ENCODE measurements at regions not wholly inside any gene's neighbourhood (a gene's known extent, or its start where the extent isn't known, plus 50 kb on each side); places are given as distances from the start of the nearest gene placed in this dataset.

DNA sequence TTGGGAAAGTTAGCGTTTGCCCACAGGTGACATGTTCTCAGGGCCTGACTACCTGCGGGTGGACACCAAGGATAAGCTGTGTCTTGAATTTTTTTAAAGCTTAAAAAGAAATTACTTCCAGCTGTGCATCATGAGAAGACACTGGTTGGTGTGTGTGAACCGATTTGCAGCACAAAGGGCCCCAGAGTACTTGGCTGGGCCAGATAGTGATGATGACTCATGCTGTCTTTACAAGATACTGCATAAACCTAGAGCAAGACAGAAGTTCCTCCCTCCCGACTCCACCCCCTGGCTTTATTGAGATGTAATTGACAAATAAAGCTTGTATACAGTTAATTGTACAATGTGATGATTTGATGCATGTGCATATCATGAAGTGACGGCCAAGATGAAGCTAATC lies 212.8 kb downstream of the NXNL2 start:
- Histone ChIP-seq H3K27ac (peak overlapping the region in 5 of 21 experiments; percentile 24 to 48 (median 36)), H3K4me3 (no peak overlapping the region)

DNA sequence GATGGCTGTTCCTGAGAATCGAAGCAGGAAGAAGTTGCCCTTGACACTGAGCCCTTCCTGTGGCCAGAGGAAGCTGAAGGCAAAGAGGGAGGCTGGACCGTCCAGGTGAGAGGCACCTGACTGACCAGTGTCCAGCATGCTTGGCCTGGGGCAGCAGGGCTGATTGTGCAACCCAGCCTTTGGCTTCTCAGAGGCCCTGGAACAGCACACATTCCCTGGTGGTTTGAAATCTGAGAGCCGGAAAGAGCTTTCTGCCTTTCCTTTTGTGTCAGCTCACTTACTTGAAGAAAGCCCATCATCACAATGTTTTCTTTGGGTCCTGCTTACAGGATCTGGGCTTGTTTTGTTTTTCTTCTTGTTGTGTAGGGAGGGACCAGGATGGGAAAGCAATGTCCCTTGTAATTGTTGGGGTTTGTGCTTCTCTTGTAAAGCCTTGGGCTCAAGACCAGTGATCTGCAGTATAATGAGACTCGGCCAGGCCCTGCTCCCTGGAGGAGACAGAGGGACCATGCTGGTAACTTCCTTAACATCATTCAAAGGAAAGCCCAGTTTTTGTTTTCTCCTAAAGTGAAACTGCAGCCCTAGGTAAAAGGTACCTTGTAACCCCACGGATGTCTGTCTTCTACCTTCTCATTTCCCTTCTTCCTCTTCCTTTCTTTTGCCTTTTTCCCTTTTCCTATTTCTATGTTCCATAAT lies 213.7 kb downstream of the NXNL2 start:
- Histone ChIP-seq H3K27ac (peak overlapping the region in 2 of 21 experiments; percentile 7 to 33), H3K4me3 (no peak overlapping the region)

DNA sequence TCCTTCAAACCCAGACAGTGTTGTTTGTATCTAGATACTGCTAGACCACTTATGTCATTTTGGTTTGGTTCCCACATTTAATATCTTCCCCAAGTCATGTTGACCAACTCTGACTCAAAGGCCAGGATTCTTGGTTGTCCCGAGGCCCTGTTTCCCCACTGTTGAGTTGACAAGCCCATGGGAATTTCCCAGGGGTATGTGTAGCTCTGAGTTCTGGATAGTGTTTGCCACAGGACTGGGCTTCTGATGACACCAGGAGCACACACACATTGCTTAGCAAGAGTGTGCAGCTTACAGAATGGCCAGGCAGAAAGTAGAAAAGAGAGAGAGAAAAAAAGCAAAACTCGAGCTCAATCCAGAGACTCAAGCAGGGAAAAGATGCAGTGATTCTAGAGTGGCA lies 214.4 kb downstream of the NXNL2 start:
- H3K4me3 ChIP-seq = no peak overlapping the region
- H3K27ac ChIP-seq = no peak overlapping the region

DNA sequence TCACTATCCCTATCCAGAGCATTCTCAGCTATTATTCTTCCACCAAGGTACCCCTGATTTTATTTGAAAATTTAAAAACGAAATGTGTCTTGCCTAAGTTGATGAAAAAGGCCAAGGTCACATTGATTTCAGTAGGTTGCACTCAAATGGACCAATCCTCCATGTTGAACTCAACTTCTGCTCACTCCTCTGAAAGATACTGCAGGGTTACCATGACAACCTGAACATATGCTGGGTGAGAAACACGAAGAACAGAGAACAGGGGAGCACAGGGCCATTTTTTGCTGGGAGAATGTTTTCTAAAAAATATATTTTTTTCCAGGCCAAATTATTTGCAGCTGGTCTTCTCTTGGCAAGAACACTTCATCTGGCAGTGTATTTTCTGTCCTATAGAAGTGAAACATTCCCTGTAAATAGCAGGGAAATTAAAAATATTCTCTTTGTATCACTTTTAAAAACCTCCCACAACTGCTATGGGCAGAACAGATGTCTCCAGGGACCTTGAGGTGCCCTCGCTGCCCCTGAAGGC lies 215.9 kb downstream of the NXNL2 start:
- H3K27ac ChIP-seq = no peak overlapping the region

DNA sequence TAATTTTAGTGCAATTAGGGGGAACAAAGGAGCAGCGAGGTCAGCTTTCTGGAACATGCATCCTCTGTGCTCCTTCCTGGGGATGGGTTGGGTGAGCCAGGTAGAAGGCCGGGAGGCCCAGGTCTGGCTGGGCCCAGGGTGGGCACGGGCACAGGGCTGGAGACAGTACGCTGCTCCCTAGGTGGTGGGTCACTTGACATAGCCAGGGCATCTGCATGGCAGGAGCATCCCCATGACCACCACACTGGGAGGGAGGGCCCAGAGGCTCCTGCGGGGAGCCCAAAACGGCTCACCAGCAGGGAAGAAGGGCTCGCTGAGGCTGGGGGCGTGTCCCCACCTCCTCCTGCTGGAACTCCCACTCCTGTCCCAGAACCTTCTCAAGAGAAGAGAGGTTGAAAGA lies 216.8 kb downstream of the NXNL2 start:
- no peak overlapping the region for H3K27ac ChIP-seq
- H3K4me3 ChIP-seq = no peak overlapping the region

More for the DNA sequence above, 215.9 kb downstream of the NXNL2 start:
- no peak overlapping the region for H3K4me3 ChIP-seq

DNA sequence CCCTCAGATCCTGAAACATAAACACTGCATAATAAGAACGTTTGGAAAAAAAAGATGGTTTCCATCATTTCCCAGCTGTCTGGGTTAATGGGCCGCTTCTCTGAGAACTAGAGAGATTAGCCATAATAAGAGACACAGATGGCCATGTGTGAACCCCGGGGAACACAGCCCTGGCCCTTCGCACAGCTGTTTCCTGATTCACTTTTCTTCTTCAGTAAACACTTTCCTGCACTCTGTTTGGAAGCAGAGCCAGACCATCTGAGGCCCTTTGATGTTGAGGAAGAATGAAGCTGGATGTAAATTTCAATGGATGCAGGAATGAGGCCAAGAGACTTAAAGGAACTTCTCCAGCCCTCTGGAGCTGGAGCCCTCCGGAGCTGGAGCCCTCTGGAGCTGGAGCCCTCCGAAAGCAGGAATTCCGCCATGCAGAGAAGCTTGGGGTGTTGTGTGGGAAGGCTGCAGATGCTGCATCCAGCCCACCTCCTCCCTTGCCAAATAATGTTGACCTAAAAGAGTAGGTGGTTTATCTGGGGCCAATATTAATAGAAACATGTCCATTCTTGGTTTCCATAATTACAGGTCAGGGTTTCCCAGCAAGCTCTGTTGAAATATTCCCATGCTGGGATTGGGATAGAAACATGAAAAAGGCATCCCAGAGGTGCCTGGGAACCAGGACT lies 218.9 kb downstream of the NXNL2 start:
- Histone ChIP-seq H3K27ac (no peak overlapping the region), H3K4me3 (no peak overlapping the region)

DNA sequence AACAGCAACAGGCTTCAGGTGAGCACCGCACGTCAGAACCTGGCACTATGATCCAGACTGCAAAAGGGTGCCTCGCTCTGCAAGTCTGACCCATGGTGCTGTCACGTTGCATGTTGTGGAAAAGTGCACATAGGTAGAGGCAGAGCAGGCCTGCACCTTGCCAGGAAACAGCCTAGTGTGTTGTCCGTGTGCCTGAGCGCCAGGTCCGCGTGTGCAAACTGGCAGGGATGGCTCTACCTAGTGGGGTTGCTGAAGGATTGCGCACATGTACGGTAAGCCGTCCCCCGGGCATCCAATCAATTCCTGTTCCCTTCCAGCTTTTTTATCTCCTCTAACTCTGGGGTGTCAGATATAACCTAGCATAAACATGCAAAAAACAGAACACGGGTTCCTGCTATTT lies 219.5 kb downstream of the NXNL2 start:
- H3K27ac ChIP-seq = no peak overlapping the region
- no peak overlapping the region for H3K4me3 ChIP-seq

DNA sequence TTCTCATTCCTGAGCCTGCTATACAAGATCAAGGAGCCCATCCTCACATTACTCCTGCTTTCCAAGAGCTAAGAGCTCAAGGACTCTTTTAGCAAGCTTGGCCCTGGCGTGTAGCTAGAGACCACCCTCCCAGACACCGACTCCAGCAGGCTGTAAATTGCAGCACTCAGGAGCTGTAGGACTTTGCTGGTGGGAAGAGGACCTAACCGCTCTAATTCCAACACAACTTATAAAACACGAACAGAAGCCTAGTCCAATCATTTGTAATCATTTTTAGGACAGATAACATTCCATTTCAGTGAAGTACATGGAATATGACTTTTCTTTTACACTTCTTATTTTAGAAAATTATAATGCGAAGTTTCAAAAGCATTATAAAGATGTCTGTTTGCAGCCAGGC lies 219.9 kb downstream of the NXNL2 start:
- Histone ChIP-seq H3K4me3 (no peak overlapping the region), H3K27ac (no peak overlapping the region)

DNA sequence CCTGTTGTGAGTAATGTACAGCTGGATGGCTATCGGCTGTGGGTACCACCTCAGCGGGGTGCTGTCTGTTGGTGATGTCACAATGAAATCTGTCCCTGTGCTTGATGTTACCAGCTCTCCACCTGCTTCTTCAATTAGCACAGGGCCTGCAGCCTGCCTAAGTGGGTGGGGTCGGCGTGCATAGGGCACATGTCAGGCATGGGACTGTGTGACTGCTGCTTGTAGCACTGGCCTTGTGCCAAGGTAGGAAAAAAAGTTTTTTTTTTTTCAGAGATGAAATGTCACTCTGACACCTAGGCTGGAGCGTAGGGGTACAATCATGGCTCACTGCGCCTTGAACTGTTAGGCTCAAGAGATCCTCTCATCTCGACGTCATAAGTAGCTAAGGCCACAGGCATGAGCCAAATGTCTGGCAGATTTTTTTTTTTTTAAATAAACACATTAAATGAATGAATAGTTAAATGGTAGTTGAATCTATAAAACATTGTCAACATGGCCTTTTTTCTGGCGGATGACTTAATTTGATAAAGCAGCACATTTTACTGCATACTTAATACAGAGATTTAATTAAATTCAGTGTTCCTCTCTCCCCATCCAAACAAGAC lies 222.5 kb downstream of the NXNL2 start:
- H3K4me3 ChIP-seq = no peak overlapping the region
- no peak overlapping the region for H3K27ac ChIP-seq

DNA sequence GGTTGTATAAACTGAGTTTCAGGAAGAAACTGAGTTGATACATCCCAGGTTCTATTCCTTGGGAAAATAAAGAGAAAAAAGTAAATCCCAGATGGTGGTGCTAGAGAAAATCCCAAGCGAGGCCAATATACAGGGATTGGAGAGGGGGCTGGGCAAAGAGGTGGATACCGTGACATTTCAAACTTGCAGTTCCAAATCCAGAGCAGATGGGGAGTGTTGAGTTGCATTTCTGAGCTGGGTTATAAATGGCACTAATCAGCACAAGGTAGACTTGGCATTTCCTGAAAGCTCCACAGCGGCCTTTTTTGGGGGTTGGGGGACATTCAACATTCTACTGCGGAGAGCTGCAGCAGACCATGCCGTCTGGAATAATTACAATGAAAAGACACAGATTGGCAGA lies 224.4 kb downstream of the NXNL2 start:
- Histone ChIP-seq H3K4me3 (no peak overlapping the region), H3K27ac (no peak overlapping the region)

DNA sequence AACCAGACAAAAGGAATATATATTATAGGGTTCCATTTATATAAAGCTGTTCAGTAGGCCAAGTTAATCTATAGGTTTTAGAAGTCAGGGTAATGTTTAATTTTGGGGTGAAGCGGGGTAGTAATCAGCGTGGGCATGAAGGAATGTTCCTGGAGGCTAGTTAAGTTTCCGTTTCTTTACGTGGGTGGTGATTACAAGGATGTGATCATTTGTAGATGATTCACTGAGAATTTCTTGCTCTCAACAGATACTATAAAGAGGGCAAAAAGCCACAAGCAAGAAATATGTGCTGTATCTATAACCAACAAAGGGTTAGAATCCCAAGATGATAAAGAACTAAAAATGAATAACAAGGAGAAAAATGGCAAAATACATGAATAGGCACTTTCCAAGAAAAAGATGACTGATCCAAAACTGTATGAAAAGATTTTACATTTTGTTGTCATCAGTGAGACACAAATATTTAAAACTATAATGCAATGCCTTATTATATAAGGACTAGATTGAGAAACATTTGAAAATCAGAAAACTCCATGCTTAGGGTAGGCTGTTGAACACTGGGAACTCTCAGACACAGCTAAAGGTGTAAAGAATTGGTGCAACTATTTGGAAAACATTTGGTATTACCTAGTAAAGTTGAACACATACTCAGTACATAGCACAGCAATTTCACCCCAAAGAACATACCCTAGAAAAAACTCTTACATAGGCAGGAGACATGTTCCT lies 224.3 kb upstream of the S1PR3 start:
- no peak overlapping the region for H3K27ac ChIP-seq
- H3K4me3 ChIP-seq = no peak overlapping the region

DNA sequence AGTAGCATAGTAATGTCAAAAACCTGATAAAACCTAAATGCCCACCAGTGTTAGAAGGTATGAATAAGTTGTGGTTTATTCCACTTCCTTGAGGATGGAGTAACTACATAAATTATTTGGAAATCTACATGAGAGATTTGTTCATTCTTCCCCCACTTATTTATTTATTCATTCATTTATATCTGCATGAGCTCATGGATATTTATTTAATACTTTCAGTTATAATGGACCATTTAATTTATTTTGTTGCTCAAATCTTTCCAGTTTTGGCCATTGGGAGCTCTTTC lies 223.8 kb upstream of the S1PR3 start:
- no peak overlapping the region for H3K27ac ChIP-seq

DNA sequence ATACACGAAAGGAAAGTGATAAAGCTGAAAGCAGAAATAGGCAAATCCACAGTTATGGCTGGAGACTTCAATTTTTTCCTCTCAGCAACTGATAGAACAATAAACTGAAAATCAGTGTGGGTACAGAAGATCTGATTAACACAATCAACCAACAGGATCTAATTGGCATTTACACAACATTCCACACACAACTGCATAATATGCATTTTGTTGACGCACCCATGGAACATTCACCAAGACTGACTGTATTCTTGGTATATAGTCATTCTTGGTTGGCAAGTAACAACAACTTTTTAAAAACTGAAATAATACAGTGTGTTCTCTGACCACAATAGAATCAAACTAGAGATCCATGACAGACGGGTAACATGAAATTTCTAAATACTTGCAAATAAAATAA lies 218.7 kb upstream of the S1PR3 start:
- H3K27ac ChIP-seq = no peak overlapping the region
- no peak overlapping the region for H3K4me3 ChIP-seq

More for the DNA sequence above, 223.8 kb upstream of the S1PR3 start:
- no peak overlapping the region for H3K4me3 ChIP-seq

DNA sequence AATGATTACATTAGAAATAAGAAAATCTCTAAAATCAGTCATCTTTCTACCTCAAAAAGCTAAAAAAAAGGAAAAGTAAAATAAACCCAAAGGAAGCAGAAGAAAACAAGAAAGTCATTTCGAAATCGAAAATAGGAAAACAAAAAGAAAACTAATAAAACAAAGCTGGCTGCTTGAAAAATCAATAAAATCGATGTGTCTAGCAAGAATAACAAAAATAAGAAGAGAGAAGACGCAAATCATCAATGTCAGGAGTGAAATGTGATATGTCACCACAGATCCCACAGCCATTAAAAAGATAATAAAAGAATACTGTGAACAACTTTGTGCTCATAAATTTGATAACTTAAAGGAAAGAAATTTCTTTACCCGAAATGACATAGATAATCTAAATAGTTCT lies 218.1 kb upstream of the S1PR3 start:
- Histone ChIP-seq H3K4me3 (no peak overlapping the region), H3K27ac (no peak overlapping the region)

DNA sequence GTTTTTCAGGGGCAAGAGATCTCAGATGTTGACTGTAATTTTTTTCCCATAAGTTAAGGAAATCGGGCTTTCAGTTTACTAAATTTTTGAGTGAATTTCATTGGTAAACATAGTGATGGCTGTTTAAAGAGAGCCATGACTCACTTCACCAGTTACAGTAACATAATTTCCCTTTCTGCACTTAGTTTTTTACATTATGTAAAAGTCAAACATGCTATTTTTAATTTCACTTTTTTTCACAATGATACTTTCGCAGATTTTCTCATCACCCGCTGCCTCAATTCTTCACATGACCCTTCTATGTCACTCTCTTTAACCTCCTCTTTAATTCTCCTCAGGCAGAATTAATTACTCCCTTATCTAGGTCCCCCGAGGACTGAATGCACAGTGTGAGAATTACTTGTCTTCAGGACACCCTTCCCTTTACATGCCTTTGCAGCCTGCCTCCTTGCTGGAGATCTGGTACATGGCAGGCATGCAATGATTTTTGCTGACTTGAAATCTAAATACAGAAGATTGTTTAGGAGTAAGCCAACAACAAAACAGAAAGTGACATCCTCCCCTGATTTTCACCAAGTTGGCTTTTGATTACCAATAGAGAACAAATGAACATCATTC lies 217.5 kb upstream of the S1PR3 start:
- no peak overlapping the region for H3K27ac ChIP-seq
- no peak overlapping the region for H3K4me3 ChIP-seq

DNA sequence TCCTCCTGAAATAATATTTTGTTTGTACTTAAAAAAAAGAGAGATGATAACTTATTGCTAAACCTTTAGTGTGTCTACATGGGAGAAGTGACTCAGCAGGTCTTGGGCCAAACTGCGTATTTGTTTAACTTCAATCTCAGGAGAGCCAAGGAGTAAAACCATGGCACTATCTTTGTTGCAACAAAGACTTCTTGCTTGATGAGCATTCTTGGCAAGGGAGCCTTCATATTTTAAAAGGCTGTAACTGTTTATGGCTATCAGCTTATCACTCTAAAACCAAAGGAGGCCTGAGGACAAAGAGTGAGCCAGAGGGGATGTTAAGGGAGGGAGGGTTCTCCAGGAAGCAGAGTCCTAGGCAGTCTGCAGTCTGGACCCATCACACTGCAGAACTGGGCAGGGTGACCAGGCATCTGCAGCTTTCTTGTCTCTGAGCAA lies 216.2 kb upstream of the S1PR3 start:
- Histone ChIP-seq H3K4me3 (no peak overlapping the region), H3K27ac (peak overlapping the region in 1 of 21 experiments; percentile 14)

DNA sequence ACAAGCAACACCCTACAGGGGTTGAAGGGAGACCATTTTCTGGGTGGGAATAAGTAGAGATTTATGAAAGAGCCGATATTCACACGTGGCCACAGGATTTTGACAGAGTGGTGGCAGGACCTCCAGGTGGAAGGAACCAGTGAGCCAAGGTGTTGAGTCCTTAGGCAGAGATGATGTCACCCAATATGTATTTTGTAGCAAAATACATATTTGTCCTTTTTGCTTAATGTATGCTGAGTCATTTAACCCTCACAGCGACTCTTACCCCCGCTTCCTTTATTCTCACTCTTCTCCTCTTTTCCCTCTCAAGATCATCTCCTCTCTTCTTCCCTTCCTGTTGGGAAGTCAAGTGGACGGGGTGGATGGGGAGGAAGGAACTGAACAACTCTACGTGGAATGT lies 215.7 kb upstream of the S1PR3 start:
- no peak overlapping the region for H3K4me3 ChIP-seq
- peak overlapping the region in 1 of 21 experiments; percentile 14 for H3K27ac ChIP-seq

DNA sequence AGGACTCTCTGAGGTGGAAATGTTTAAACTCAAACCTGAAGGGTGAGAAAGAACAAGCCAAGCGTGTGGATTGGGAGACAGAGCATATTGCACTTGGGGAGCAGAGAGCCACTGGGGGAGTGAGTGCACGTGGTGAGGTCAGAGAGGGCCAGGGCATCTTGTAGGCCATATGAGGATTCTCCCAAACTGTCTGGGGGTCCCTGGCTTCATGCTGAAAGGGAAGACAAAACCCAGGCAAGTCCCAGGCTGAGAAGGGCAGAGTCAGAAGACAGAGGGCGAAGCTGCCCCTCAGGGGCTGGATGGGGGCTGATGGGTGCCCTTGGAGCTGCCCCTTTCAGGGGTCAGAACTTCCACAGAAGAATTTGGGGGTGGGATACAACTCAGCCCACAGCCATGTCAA lies 215.3 kb upstream of the S1PR3 start:
- Histone ChIP-seq H3K27ac (no peak overlapping the region), H3K4me3 (no peak overlapping the region)

DNA sequence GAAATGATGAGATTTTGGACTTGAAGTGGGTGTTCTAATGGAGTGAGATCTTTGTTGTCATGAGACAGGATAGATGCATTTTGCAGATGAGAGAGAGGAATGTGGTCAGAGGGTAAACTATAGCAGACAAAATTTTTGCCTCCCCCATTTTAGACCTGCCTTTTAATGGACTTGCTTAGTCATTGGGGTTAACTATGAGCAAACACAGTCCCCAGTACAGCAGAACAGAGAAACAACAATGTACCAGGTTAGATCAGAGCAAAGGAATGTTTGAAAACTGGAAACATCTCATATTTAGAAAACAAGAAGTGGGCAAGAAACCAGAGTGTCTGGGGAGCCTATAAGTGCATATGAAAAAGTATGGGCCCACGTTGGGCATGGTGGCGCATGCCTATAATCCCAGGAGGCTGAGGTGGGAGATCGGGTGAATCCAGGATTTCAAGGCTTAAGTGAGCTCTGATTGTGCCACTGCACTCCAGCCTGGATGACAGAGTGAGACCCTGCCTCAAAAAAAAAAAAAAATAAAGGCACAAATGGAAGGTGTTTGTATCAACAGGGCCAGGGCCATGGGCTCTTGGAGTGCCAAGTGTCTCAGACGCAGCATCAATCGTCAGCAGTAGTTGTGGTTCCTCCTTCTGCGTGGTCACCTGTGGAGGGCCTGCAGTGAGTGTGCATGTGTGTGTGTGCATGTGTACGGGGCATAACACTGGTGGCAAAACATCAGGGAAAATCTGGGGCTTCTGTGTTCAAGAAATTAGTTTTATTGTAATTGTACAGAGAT lies 214.4 kb upstream of the S1PR3 start:
- H3K4me3 ChIP-seq = no peak overlapping the region
- no peak overlapping the region for H3K27ac ChIP-seq
